IPS-15b (cell line): ENCODE measurements at regions not wholly inside any gene's neighbourhood (a gene's known extent, or its start where the extent isn't known, plus 50 kb on each side); places are given as distances from the start of the nearest gene placed in this dataset.

Experiments used
- H3K27me3 ChIP-seq: one replicate; pipeline ENCODE4 v1.6.1; 2013; ENCODE audit warnings: low read length; ENCODE audit not compliant: control insufficient read depth, insufficient read depth
- H3K36me3 ChIP-seq: one replicate; pipeline ENCODE4 v1.6.1; 2013; ENCODE audit warnings: low read length; ENCODE audit not compliant: control insufficient read depth, insufficient read depth
- H3K4me1 ChIP-seq: one replicate; pipeline ENCODE4 v1.6.1; 2013; ENCODE audit warnings: mild to moderate bottlenecking, low read length; ENCODE audit not compliant: control insufficient read depth, insufficient read depth
- H3K4me3 ChIP-seq: one replicate; pipeline ENCODE4 v1.5.1; 2013; ENCODE audit warnings: low read depth, low read length
- H3K9ac ChIP-seq: one replicate; pipeline ENCODE4 v1.6.1; 2013; ENCODE audit warnings: low read depth, mild to moderate bottlenecking, low read length
- H3K9me3 ChIP-seq: one replicate; pipeline ENCODE4 v1.6.1; 2013; ENCODE audit warnings: mild to moderate bottlenecking, low read length; ENCODE audit not compliant: control insufficient read depth, insufficient read depth

DNA sequence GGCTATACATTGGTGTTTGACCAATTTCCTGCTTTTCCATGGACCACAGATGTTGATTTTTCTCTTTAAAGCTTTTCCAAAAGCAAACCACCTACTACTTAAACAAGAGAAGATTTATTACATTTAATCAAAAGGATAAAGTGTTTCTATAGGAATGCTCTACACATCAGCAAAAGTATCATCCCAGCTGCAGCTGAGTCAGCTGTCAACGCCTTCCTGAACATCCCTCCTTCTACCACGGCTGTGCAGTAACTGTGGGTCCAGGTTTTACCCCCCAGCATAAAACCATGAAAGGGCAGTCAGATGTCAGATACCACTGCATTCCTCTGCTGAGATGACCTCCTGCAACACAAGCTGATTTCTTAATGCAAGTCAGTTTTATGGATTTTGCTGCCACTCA, 524.5 kb upstream of the MEX3C start:
- no peak overlapping the region for H3K9ac ChIP-seq
- H3K4me1 ChIP-seq = no peaks in the 10 kb centered on the region
- no peaks in the 10 kb centered on the region for H3K27me3 ChIP-seq
- H3K4me3 ChIP-seq = no peak overlapping the region
- H3K36me3 ChIP-seq = no peaks in the 10 kb centered on the region
- H3K9me3 ChIP-seq = no peaks in the 10 kb centered on the region

DNA sequence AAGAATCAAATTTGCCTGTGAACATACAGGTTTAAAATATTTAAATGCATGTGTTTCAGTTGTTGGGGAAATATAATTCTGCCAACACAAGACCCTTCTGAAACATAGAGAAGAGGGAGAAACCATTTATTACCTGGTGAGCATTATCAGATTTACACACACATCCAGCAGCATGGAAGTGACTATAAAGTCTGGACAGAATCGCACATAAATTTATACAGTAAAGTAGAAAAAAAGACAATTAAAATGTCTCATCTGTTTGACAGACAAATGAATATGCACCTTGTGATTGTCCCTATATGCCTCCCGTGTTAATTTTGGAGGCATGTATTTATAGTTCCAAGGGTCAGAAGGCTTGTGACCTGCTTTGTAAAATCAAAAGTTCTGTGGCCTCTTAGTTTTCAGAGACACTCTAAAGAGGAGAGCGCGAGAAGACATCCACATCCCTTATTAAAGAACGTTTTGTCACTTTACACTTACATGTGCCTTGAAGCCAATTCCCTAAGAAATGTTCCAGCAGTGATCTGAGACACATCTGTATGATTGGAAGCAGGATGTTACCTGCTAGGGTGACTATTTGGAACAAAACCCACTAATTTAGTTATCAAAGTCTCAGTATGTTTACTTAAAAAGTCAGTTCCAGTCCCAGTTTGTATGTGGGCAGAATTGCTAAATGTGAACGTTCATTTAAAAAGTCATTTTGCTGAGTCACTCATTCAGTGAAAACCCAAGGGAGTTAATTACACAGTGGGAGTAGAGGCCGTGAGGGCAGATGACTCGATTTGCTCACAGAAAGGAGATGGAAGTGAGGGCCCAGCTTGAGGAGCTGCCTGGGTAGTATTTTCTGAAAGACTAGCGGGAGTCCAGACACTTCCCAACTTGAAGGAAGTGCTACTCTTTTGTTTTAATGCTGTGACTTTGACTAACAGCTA, 527.6 kb upstream of the MEX3C start:
- no peaks in the 10 kb centered on the region for H3K4me1 ChIP-seq
- no peak overlapping the region for H3K4me3 ChIP-seq
- no peaks in the 10 kb centered on the region for H3K36me3 ChIP-seq
- no peak overlapping the region for H3K9ac ChIP-seq
- H3K9me3 ChIP-seq = no peaks in the 10 kb centered on the region
- H3K27me3 ChIP-seq = no peaks in the 10 kb centered on the region

DNA sequence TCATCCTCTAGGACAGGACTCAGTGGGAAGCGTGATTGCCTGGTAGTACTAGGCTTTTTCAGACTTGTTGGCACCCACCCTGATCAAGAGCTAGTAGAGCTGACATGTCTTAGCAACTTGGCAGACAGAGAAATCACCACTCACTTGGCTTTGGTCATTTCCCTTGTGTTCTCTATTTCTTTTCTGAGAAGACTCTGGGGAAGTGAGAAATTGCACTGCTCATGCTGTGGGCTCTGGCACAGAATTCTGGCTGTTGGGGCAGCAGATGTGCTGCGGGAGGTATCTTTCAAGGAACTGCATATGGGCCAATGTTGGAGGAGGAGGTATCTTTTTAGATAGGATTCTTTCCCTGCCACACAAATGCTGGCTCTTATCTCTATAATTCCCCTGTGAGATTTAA, 529.1 kb upstream of the MEX3C start:
- H3K9me3 ChIP-seq = no peaks in the 10 kb centered on the region
- no peaks in the 10 kb centered on the region for H3K4me1 ChIP-seq
- no peak overlapping the region for H3K4me3 ChIP-seq
- no peaks in the 10 kb centered on the region for H3K36me3 ChIP-seq
- no peak overlapping the region for H3K9ac ChIP-seq
- H3K27me3 ChIP-seq = no peaks in the 10 kb centered on the region

DNA sequence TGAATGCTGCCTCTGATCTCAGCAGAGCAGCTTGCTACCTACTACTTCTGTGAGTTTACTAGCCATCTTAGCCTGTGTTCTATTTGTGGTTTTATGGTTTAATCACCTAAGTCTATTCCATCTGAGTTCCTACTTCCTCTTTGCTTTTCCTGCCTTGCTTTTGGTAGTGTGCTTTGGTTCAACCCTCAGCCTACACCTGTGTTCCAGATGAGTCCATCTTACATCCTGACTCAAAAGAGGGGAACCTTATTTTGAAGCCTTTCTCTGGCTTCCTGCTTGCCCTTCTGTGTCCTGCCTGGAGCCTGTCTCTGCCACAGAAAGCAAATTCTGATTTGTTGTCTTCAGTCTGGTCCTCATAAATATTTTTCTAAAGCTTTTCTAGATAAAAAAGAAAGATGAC, 530.3 kb upstream of the MEX3C start:
- Histone ChIP-seq H3K9ac (no peak overlapping the region), H3K9me3 (no peaks in the 10 kb centered on the region), H3K27me3 (no peaks in the 10 kb centered on the region), H3K4me1 (no peaks in the 10 kb centered on the region), H3K36me3 (no peaks in the 10 kb centered on the region), H3K4me3 (no peak overlapping the region)

DNA sequence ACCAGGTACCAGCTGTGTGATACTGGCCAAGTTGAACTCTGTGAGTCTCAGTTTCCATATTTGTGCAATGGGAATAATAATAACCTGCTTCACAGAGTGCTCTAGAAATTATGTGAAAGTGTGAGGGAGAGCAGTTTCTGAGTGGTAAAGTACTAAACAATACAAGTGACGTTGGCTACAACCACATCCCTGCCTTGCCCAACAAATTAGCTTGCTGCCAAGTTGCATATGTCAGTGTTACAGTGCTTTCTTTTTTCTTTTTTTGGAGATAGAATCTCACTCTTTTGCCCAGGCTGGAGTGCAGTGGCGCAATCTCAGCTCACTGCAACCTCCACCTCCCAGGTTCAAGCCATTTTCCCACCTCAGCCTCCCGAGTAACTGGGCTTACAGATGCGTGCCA, 533.6 kb upstream of the MEX3C start:
- Histone ChIP-seq H3K27me3 (no peaks in the 10 kb centered on the region), H3K9ac (no peak overlapping the region), H3K4me1 (no peaks in the 10 kb centered on the region), H3K9me3 (no peaks in the 10 kb centered on the region), H3K36me3 (no peaks in the 10 kb centered on the region), H3K4me3 (no peak overlapping the region)

DNA sequence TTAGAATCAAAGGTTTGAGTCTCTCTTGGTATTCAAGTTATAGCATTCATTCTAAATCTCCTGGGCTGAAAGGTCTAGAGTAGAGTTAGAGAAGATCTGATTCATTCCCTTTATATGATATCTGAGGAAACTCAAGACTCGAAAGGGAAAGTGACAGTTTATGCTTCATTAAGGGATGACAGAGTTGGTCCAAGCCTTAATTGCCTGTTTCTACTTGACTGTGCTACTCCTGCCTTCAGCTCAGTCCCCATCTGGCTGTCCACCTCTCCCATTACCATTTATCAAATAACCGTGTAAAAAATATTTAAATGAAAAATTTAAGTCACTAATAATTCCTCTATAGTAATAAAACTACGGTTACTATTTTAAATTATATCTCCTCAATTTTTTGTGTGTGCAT, 537.1 kb upstream of the MEX3C start:
- Histone ChIP-seq H3K4me1 (no peaks in the 10 kb centered on the region), H3K27me3 (no peaks in the 10 kb centered on the region), H3K9ac (no peak overlapping the region), H3K4me3 (no peak overlapping the region), H3K9me3 (no peaks in the 10 kb centered on the region), H3K36me3 (no peaks in the 10 kb centered on the region)

DNA sequence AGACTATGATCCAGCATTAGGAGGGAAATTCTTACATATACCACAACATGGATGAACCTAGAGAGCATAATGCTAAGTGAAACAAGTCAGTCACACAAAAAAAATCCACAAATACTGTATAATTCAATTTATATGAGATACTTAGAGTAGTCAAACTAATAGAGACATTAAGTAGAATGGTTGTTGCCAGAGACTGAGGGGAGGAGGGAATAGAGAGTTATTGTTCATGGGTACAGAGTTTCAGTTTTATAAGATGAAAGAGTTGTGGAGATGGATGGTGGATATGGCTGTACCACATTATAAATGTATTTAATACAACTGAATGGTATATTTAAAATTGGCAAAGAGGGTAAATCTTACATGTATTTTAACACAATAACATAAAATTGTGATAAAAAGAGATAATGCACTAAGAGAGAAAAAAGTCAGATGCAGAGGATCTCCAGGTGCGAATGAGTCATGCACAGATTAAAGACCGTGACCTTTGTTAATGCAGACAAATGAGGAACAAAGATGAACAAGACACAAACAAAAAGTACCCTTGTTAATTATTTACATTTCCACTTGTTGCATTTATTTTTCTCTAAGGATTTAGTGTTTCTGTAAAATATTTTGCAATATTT, 541.7 kb upstream of the MEX3C start:
- no peaks in the 10 kb centered on the region for H3K9me3 ChIP-seq
- no peaks in the 10 kb centered on the region for H3K27me3 ChIP-seq
- H3K4me1 ChIP-seq = no peaks in the 10 kb centered on the region
- H3K36me3 ChIP-seq = no peaks in the 10 kb centered on the region
- H3K4me3 ChIP-seq = no peak overlapping the region
- no peak overlapping the region for H3K9ac ChIP-seq

DNA sequence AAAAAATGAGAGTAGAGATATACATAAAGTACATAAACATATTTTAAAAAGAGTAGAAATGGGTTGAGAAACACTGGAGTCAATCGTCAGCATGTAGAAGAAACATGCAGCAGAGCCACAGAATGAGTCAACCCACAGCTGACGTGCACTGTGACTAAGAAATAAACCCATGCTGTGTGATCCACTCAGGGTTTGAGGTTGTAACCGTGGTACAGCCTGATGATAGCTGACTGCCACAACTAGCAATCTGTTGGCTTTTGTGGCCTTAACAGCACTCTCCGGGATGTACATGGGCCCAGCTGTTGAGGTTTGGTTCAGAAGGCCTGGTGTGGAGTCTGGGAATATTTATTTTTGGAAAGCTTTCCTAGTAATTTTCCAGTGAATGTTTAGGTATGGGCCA, 554.4 kb upstream of the MEX3C start:
- H3K4me3 ChIP-seq = no peak overlapping the region
- no peaks in the 10 kb centered on the region for H3K9me3 ChIP-seq
- H3K9ac ChIP-seq = no peak overlapping the region
- H3K27me3 ChIP-seq = no peaks in the 10 kb centered on the region
- no peaks in the 10 kb centered on the region for H3K36me3 ChIP-seq
- H3K4me1 ChIP-seq = no peaks in the 10 kb centered on the region

DNA sequence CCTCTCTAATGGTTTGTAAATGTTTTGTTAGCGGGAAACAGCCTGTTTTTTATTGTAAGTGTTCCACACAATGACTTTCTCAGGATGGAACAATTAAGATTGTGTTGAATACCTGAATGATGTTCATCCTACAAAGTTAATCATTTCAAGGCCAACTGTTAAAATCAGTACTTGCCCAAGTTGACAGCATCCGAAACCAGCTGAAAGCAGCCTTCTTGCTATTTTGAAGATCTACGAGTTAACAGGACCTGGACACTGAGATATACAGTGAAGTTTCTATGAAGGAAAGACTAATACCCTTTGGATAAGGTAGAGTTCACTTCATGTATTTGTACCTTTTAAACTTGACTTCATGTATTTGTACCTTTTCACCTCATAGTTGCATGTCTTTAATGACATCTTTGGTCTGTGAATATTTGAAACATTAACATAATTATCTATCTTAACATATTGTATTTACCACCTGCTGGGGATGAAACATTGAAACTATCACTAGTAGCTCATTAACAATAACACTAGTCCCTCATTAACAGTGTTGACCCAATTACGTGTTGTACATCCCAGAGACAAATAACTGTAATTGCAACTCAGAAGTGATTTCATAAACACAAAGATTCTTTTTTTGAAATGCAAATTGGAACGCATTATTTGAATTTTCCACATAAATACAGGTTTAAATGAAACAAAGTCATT, 556.0 kb upstream of the MEX3C start:
- Histone ChIP-seq H3K4me1 (no peaks in the 10 kb centered on the region), H3K9ac (no peak overlapping the region), H3K27me3 (no peaks in the 10 kb centered on the region), H3K9me3 (no peaks in the 10 kb centered on the region), H3K36me3 (no peaks in the 10 kb centered on the region), H3K4me3 (no peak overlapping the region)

DNA sequence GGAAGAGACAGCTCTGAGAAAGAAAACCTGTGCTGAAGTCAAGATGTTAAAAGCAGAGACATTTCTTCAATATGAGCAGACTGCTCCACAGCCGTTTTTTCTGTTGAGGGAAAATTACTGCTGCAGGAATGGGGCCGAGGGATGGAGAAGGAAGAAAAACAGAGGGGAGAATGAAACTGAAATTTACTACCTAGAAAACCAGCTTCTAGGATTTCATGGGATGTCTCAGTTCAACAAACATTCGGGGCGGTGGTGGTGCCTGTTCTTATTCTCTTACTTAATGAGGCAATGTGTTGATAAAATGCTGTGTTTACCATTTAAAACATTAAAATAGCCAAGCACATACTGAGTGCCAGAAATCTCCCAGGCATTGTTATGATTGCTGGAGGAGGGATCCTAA, 557.1 kb upstream of the MEX3C start:
- Histone ChIP-seq H3K9me3 (no peaks in the 10 kb centered on the region), H3K9ac (no peak overlapping the region), H3K27me3 (no peaks in the 10 kb centered on the region), H3K4me3 (no peak overlapping the region), H3K4me1 (no peaks in the 10 kb centered on the region), H3K36me3 (no peaks in the 10 kb centered on the region)

DNA sequence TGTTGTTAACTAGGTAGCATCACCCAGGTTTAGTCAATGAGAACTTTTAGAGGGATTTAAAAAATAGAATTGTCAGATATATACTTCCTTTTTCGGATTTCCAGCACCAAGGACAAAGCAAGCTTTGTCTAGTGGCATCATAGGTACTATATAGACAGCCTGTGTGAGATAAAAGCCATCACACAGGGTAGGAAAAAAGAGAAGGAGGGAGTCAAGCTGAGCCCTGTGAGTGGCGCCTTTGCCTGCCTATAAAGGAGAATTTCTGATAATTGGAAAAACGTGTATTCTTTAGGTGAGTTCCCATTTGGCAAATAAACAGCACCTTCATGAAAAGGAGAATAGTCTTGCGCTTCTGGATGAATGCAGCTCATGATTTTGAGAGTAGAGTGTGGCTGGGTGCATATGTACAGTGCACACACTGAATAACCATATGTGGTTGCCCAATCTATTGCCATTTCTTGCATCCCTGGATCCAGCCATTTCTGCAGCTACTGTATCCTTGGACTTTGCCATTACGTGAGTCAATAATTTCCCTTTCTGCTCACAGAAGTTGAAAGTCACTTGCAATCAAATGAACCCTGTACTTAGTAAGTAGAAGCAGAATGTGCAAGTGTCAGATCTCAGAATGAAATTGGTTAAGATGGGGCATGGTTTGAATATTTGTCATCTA, 559.9 kb upstream of the MEX3C start:
- Histone ChIP-seq H3K4me1 (no peaks in the 10 kb centered on the region), H3K27me3 (no peaks in the 10 kb centered on the region)

More for the DNA sequence above, 559.9 kb upstream of the MEX3C start:
- Histone ChIP-seq H3K9me3 (no peaks in the 10 kb centered on the region), H3K9ac (no peak overlapping the region), H3K4me3 (no peak overlapping the region), H3K36me3 (no peaks in the 10 kb centered on the region)
